ENCODE measurements at regions not wholly inside any gene's neighbourhood (a gene's known extent, or its start where the extent isn't known, plus 50 kb on each side); places are given as distances from the start of the nearest gene placed in this dataset.
"Not testable (repeated sequence)": the region's sequence is repeated elsewhere in the genome, so short reads cannot be mapped to it uniquely, and the experiment has no call there.

DNA sequence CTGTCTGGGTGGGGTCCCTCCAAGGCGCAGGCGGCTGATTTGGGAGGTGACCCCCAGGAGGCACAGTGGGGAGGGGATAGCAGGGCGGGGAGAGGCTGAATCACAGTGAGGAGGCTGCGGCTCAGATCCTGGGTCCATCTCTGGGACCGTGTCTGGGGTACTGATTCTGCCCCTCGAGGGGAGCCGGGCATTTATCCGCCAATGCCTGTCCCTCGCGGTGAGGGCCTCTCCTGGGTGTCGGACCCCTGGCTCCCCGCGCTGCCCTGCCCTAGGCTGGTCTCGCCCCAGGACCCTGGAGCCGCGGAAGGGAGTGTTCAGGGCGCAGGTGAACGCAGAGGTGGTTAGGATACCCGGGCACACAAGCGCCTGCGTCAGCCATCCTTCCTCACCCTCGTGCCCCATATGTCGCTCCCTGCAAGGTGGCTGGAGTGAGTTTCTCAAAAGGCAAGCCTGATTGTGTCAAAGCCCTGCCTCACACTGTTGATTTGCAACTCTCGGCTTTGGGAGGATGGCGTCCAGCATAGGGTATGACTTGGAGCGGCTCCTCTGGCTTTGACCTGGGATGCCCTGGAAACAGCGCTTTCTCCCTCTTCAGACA is 530.9 kb downstream of the PTPRU start:
- Mint-ChIP-seq H3K36me3 (ENCODE audit: low read depth) (no peaks in the 10 kb centered on the region), H3K27ac (no peak overlapping the region), H3K9me3 (no peaks in the 10 kb centered on the region), H3K27me3 (peaks cover 24% of the 10 kb centered on the region), H3K4me1 (no peaks in the 10 kb centered on the region), H3K4me3 (no peak overlapping the region)
- intact Hi-C loops (cut with micrococcal nuclease): no loop called here
- DNase-seq: peak; percentile 27

GRCh38 chr1:29762635-29763034 is 526.3 kb downstream of the PTPRU start:
- Mint-ChIP-seq H3K27ac (no peak overlapping the region), H3K27me3 (peaks cover 17% of the 10 kb centered on the region), H3K36me3 (ENCODE audit: low read depth) (no peaks in the 10 kb centered on the region), H3K4me3 (no peak overlapping the region), H3K4me1 (no peaks in the 10 kb centered on the region), H3K9me3 (no peaks in the 10 kb centered on the region)
- intact Hi-C loops (cut with micrococcal nuclease): no loop called here
- DNase-seq: peak; percentile 47

DNA sequence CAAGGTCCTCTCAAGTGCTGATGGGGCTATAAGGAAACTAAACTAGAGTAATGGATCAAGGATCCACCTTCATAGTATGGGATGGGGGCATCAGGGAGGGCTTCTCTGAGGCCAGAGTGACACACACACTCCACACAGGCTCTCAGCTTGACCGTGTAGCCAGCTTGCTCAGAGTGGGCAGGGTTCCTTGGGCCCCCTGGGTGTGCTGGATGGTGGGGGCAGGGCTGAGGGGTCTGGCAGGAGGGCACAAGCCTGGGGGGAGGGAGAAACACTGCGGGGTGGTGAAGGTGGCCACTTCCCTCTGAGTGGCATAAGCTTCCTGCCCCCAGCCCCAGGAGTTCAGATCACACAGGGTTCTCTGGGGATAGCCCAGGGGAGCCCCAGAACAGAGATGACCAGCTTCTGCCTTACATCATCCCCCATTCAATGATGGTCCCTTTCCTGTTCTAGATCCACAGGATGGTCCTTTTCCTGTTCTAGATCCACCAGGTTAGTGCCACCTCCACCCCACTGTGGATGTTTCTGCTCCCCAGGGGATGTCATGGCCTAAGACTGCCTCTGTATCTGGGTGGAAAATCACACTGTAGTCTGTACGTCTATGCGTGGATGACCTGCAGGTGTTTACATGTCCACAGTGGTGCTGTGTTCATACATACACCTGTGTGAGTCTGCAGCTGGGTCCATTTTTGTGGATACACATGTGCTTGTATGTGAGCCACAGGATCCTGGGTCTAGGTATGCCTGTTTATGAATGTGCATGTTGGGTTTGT is 525.0 kb downstream of the PTPRU start:
- no peak overlapping the region for H3K27ac Mint-ChIP-seq
- no peak overlapping the region for H3K4me3 Mint-ChIP-seq
- intact Hi-C loops (cut with micrococcal nuclease): no loop called here
- peaks cover 16% of the 10 kb centered on the region for H3K27me3 Mint-ChIP-seq
- no peaks in the 10 kb centered on the region for H3K9me3 Mint-ChIP-seq
- no peaks in the 10 kb centered on the region for H3K4me1 Mint-ChIP-seq
- peak; percentile 50 for DNase-seq
- no peaks in the 10 kb centered on the region for H3K36me3 Mint-ChIP-seq (ENCODE audit: low read depth)

DNA sequence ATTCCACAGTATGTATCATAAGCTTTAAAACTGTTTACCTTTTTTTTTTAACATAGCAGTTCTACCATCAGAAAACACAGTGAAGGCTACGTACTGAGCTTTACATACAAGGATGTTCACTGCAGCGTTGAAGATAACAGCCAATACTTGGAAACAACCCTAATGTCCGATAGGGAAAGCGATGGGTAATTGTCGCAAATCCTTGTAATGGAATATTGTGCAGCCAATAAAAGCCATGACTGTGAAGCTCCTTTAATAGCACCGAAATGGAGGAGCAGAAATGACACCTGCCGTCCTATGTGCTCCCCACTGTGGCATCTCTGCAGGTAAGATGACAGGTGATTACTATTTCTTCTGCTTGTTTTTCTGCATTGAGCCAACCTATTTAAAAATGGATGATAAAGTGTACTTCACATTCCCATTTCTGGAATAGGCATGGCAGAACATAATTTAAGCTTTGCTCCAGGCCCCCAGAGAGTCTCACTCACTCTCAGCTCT is 523.8 kb downstream of the PTPRU start:
- intact Hi-C loops (cut with micrococcal nuclease): no loop called here
- Mint-ChIP-seq H3K4me3 (no peak overlapping the region), H3K36me3 (ENCODE audit: low read depth) (no peaks in the 10 kb centered on the region), H3K27me3 (peaks cover 15% of the 10 kb centered on the region), H3K4me1 (no peaks in the 10 kb centered on the region), H3K27ac (no peak overlapping the region), H3K9me3 (no peaks in the 10 kb centered on the region)
- DNase-seq: peak; percentile 13

- DNase-seq: peak; percentile 44
- Mint-ChIP-seq H3K27ac (no peak overlapping the region), H3K4me3 (no peak overlapping the region), H3K4me1 (no peaks in the 10 kb centered on the region), H3K27me3 (peaks cover 5% of the 10 kb centered on the region), H3K36me3 (ENCODE audit: low read depth) (no peaks in the 10 kb centered on the region), H3K9me3 (no peaks in the 10 kb centered on the region)
- intact Hi-C loops (cut with micrococcal nuclease): no loop called here
Measured at GRCh38 chr1:29758781-29759499, 522.6 kb downstream of the PTPRU start.

DNA sequence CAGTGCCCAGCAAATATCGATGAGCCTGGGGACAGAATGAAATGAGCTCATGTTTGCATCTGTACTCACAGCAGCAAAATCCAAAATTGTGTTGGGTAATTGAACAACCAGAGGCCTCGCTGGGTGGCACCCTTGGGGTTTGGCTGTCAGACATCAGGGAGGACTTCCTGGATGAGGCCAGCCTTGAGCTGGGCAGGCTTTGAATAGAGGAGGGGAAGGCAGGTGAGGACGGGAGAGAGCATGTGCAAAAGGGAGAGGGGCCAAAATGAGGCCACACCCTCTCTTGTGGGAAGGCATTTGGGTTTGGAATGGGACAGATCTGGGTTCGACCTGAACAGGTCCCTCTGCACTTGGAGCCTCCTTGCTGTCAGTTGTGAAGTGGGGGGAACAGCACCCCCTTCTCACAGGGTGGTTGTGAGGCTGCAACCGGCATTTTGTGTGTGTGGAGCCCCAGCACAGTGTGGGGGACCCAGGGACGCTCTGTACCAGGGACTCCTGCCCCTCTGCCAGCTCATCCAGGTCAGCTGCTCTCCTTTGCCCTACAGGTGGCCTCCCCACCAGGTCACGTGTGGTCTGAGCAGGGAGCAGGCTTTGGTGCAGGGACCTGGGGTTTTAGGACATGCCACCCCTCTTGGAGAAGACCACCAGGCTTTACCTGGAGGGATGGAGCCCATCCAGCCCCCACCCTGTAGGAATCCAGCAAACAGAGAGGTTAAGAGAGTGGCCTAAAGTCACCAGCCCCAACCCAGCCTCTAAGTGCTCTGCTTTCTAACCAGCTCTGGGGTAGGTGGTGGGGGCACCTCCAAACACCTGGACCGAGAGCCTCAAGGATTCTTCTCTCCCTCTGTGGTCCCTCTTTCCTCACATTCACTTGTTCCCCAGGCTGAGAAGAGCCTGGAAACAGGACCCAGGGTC is 521.8 kb downstream of the PTPRU start:
- no peak overlapping the region for H3K4me3 Mint-ChIP-seq
- intact Hi-C loops (cut with micrococcal nuclease): no loop called here
- peak; percentile 47 for DNase-seq

DNA sequence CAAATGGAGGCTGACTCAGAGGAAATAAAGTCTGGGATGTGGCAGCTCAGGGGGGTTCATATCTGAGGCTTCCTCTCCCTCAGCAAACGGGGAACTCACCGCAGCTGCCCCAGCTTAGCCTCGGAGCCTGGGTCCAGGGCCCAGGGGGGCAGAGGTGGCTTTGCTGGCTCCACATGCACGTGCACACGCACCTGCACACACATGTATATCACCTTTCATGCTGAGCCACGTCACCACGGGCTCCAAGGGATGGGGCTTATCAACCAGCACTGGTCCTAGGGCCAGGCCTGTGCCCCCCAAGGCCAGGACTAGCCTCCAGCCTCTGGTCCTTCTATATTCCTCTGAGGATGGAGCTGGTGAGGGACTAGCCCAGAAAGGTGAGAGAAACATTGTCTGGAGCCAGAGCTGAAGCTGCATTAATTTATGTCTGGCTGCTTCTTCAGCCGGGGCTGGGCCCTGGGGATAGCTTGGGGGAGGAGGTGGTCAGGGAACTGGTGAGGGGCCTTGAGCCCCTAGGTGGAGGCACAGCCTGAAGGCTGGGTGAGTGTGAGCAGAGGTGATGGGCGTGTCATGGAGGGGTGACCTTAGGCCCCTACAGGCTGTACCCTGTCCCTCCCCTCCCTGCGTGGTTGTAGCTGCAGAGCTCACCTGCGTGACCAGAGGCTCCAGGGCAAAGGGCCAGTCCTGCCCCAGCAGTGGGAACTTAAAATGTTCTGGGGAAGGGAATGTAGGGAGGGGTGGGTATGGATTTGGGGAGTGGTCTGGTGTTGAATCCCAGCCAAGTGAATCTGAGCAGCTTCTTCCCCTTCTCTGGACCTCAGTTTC is 520.8 kb downstream of the PTPRU start:
- Mint-ChIP-seq H3K4me3 (no peak overlapping the region), H3K27ac (no peak overlapping the region), H3K9me3 (no peaks in the 10 kb centered on the region), H3K36me3 (ENCODE audit: low read depth) (no peaks in the 10 kb centered on the region), H3K4me1 (no peaks in the 10 kb centered on the region), H3K27me3 (peaks cover 7% of the 10 kb centered on the region)
- intact Hi-C loops (cut with micrococcal nuclease): no loop called here
- DNase-seq: peak; percentile 44

More for the DNA sequence above, 521.8 kb downstream of the PTPRU start:
- Mint-ChIP-seq H3K27me3 (peaks cover 4% of the 10 kb centered on the region), H3K4me1 (no peaks in the 10 kb centered on the region), H3K9me3 (no peaks in the 10 kb centered on the region), H3K27ac (no peak overlapping the region), H3K36me3 (ENCODE audit: low read depth) (no peaks in the 10 kb centered on the region)

DNA sequence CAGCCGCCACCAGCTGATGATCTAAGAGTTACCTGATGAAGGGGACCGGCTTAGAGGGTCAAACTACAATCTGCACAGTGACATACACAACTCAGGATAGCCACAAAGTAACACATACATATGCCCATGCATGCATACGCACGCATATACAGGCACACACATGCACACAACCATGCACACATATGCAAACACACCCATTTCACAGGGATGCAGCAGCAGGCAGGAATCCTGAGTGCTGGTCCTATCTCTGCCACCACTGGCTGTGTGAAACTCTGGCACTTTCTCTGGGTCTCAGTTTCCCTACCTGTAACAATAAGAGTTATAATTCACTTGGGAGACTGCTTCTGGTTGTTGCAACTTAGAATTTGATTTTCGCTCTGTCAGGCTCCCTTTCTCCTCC is 520.2 kb downstream of the PTPRU start:
- no peaks in the 10 kb centered on the region for H3K4me1 Mint-ChIP-seq
- no peaks in the 10 kb centered on the region for H3K36me3 Mint-ChIP-seq (ENCODE audit: low read depth)
- DNase-seq: peak; percentile 48

DNA sequence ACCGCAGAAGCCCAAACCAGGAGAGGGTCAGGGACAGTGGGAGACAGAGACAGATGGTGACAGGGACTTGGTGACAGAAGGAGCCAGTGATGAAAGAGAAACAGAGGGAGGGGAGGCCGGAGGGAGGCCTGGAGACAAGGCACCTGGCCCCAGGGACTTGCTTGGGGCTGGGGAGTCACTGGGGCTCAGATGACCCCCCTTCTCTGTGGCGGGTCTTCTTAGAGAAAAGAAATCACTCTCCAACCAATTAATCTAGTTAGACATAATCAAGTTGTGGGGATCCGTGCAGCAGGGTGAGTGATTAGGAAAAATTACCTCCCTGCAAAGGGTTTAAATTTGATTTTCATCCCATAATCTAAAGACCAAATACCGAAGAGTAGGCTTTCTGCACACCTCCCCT is 519.8 kb downstream of the PTPRU start:
- no peak for DNase-seq
- no peaks in the 10 kb centered on the region for H3K36me3 Mint-ChIP-seq (ENCODE audit: low read depth)
- no peak overlapping the region for H3K27ac Mint-ChIP-seq
- no peak overlapping the region for H3K4me3 Mint-ChIP-seq
- H3K27me3 Mint-ChIP-seq: peaks cover 9% of the 10 kb centered on the region
- H3K9me3 Mint-ChIP-seq: no peaks in the 10 kb centered on the region
- intact Hi-C loops (cut with micrococcal nuclease): no loop called here
- no peaks in the 10 kb centered on the region for H3K4me1 Mint-ChIP-seq

More for the DNA sequence above, 520.2 kb downstream of the PTPRU start:
- H3K27ac Mint-ChIP-seq: no peak overlapping the region
- H3K4me3 Mint-ChIP-seq: no peak overlapping the region
- H3K9me3 Mint-ChIP-seq: no peaks in the 10 kb centered on the region
- intact Hi-C loops (cut with micrococcal nuclease): no loop called here
- H3K27me3 Mint-ChIP-seq: peaks cover 7% of the 10 kb centered on the region

GRCh38 chr1:29755412-29756015 is 519.2 kb downstream of the PTPRU start:
- H3K36me3 Mint-ChIP-seq (ENCODE audit: low read depth); intact Hi-C loops (cut with micrococcal nuclease); H3K27ac Mint-ChIP-seq; H3K4me3 Mint-ChIP-seq; H3K4me1 Mint-ChIP-seq; H3K27me3 Mint-ChIP-seq; DNase-seq; H3K9me3 Mint-ChIP-seq: not testable (repeated sequence)

DNA sequence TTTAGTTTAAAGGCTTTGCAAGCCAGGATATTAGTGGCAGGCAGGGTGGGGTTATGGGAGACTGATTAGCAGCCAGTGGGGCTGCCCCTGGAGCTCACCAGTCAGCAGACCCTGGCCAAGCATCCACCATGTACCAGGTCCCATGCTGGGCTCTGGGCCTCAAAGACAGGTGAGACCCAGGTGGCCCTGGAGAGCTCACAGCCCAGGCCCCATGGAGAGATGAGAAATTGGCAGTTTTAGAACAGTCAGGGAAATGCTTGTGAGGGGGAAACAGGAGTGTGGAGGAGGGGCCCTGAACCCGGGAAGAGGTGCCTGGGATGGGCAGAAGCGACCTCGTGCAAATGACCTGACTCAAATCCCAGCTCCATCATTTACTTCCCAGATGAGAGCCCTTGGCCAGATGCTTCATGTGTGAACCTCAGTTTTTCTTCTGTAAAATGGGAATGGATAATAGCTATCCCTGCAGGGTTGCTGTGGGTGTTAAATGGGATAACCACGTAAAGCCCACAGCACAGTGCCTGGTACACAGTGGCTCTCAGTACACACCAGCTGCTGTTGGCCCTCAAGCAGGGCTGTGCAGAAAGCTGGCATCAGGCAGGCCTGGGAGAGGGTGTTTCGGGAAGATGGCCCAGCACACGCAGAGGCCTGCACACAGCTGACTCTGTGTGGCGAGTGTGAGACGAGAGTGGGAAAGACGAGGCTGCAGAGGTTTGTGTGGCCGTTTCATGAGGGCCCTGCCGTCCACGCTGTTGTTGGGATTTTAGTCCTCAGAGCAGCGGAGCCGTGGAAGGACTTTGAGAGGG is 518.5 kb downstream of the PTPRU start:
- Mint-ChIP-seq H3K36me3 (ENCODE audit: low read depth) (no peaks in the 10 kb centered on the region), H3K27ac (no peak overlapping the region), H3K27me3 (peaks cover 10% of the 10 kb centered on the region), H3K4me1 (no peaks in the 10 kb centered on the region), H3K4me3 (no peak overlapping the region), H3K9me3 (no peaks in the 10 kb centered on the region)
- no peak for DNase-seq
- intact Hi-C loops (cut with micrococcal nuclease): no loop called here

Data from activated CD4-positive, alpha-beta T cell treated with anti-CD3 and anti-CD28 coated beads, Interleukin-2, amount 10 ng/mL, durations not matched to agents 24 days and 14 days (primary cell).